ENCODE measurements at regions not wholly inside any gene's neighbourhood (a gene's known extent, or its start where the extent isn't known, plus 50 kb on each side); places are given as distances from the start of the nearest gene placed in this dataset.

DNA sequence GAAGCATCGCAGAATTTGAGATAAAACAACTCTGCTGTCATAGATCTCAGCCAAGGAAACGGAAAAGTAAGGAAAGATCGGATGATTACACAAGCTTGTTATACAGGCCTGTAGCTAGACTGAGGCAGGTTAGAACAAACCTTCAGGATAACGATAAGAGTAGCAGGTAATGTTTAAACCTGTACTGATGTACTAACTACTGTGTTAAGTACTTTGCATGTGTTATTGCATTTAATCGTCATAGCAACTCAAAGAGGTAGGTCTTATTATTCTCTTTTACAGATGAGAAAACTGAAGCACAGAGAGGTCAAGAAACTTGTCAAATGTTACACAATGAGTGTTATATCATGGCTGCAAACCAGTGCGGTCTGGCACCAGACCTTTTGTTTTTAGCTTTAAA, 352.5 kb downstream of the GPAM start:
- Mint-ChIP-seq H3K4me1 (peaks cover 13% of the 10 kb centered on the region), H3K27ac (no peak overlapping the region), H3K27me3 (ENCODE audit: low read depth) (no peaks in the 10 kb centered on the region), H3K36me3 (no peaks in the 10 kb centered on the region), H3K4me3 (no peak overlapping the region), H3K9me3 (no peaks in the 10 kb centered on the region)
- POLR2A ChIA-PET, result no interaction called here
- no peak for ATAC-seq
- TF ChIP-seq, protein P1, sequence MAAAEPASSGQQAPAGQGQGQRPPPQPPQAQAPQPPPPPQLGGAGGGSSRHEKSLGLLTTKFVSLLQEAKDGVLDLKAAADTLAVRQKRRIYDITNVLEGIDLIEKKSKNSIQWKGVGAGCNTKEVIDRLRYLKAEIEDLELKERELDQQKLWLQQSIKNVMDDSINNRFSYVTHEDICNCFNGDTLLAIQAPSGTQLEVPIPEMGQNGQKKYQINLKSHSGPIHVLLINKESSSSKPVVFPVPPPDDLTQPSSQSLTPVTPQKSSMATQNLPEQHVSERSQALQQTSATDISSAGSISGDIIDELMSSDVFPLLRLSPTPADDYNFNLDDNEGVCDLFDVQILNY (CRISPR knock-in tag; IDR thresholded peaks at IDR 0.05), result no peak
- TF ChIP-seq ZBTB21 (CRISPR knock-in tag; IDR thresholded peaks at IDR 0.05; ENCODE audit: borderline replicate concordance), result no peak
- no peak for TF ChIP-seq HMGA2 (CRISPR knock-in tag; IDR thresholded peaks at IDR 0.05)
- no peak for TF ChIP-seq MXD4 (CRISPR knock-in tag; IDR thresholded peaks at IDR 0.05; ENCODE audit: borderline replicate concordance)
- no peak for TF ChIP-seq MYBL2 (CRISPR knock-in tag; IDR thresholded peaks at IDR 0.05)
- TF ChIP-seq, protein P2, sequence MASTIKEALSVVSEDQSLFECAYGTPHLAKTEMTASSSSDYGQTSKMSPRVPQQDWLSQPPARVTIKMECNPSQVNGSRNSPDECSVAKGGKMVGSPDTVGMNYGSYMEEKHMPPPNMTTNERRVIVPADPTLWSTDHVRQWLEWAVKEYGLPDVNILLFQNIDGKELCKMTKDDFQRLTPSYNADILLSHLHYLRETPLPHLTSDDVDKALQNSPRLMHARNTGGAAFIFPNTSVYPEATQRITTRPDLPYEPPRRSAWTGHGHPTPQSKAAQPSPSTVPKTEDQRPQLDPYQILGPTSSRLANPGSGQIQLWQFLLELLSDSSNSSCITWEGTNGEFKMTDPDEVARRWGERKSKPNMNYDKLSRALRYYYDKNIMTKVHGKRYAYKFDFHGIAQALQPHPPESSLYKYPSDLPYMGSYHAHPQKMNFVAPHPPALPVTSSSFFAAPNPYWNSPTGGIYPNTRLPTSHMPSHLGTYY (CRISPR knock-in tag; IDR thresholded peaks at IDR 0.05), result no peak
- no peak for TF ChIP-seq NR1H2 (CRISPR knock-in tag; IDR thresholded peaks at IDR 0.05)
- no peak for TF ChIP-seq EMX1 (CRISPR knock-in tag; IDR thresholded peaks at IDR 0.05)
- TF ChIP-seq SMAD4 (CRISPR knock-in tag; IDR thresholded peaks at IDR 0.05), result no peak
- no peak for TF ChIP-seq NFYB (CRISPR knock-in tag; conservative IDR thresholded peaks at IDR 0.05; ENCODE audit: low read depth)
- TF ChIP-seq, protein P3, sequence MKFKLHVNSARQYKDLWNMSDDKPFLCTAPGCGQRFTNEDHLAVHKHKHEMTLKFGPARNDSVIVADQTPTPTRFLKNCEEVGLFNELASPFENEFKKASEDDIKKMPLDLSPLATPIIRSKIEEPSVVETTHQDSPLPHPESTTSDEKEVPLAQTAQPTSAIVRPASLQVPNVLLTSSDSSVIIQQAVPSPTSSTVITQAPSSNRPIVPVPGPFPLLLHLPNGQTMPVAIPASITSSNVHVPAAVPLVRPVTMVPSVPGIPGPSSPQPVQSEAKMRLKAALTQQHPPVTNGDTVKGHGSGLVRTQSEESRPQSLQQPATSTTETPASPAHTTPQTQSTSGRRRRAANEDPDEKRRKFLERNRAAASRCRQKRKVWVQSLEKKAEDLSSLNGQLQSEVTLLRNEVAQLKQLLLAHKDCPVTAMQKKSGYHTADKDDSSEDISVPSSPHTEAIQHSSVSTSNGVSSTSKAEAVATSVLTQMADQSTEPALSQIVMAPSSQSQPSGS (CRISPR knock-in tag; IDR thresholded peaks at IDR 0.05; ENCODE audit: borderline replicate concordance, low read depth), result no peak
- TF ChIP-seq ZNF396 (CRISPR knock-in tag; IDR thresholded peaks at IDR 0.05; ENCODE audit: borderline replicate concordance), result no peak
- no peak for TF ChIP-seq ZNF121 (CRISPR knock-in tag; IDR thresholded peaks at IDR 0.05)
- no peak for DNase-seq (ENCODE audit: low spot score)
- CTCF ChIA-PET, result no interaction called here

DNA sequence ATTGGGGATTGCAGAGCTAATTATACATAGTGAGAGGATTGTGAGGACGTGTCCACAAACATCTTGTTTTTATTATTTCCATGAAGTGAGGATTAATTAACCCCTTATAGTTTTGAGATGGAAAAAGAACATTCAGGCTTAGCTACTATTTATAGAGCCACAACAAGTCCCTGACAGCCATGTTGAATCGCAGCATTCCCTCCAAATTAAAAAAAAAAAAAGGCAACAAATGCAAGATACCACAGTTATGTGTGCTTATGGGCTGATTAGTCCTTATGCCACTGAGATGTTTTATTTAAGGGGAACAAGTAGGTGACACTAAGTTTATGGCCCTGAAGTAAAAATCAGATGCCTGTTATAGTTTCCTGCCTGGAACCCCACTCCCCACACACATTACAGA, 350.3 kb downstream of the GPAM start:
- ATAC-seq, result no peak
- ChIA-PET POLR2A (no interaction called here), CTCF (interaction anchor here (0.6 kb wide), 1 partner anchor 757 kb away, joined by 3 read pairs; no protein-coding TSS in a partner anchor)
- DNase-seq (ENCODE audit: low spot score), result no peak
- TF ChIP-seq ZNF671 (CRISPR knock-in tag; IDR thresholded peaks at IDR 0.05) (no peak), ELF4 (CRISPR knock-in tag; IDR thresholded peaks at IDR 0.05; ENCODE audit: low read depth) (no peak), FOXK1 (CRISPR knock-in tag; IDR thresholded peaks at IDR 0.05) (no peak), ZNF423 (CRISPR knock-in tag; IDR thresholded peaks at IDR 0.05) (no peak), NFATC4 (CRISPR knock-in tag; IDR thresholded peaks at IDR 0.05) (no peak), PRRX2 (CRISPR knock-in tag; IDR thresholded peaks at IDR 0.05) (no peak), ESRRA (CRISPR knock-in tag; IDR thresholded peaks at IDR 0.05; ENCODE audit: borderline replicate concordance) (no peak), ATF1 (CRISPR knock-in tag; IDR thresholded peaks at IDR 0.05) (no peak), GABPB1 (CRISPR knock-in tag; IDR thresholded peaks at IDR 0.05) (no peak), NR1H2 (CRISPR knock-in tag; IDR thresholded peaks at IDR 0.05) (no peak), JUN (CRISPR knock-in tag; IDR thresholded peaks at IDR 0.05) (no peak), FOXP1 (CRISPR knock-in tag; IDR thresholded peaks at IDR 0.05; ENCODE audit: borderline replicate concordance) (no peak)
- TF ChIP-seq, protein P4, sequence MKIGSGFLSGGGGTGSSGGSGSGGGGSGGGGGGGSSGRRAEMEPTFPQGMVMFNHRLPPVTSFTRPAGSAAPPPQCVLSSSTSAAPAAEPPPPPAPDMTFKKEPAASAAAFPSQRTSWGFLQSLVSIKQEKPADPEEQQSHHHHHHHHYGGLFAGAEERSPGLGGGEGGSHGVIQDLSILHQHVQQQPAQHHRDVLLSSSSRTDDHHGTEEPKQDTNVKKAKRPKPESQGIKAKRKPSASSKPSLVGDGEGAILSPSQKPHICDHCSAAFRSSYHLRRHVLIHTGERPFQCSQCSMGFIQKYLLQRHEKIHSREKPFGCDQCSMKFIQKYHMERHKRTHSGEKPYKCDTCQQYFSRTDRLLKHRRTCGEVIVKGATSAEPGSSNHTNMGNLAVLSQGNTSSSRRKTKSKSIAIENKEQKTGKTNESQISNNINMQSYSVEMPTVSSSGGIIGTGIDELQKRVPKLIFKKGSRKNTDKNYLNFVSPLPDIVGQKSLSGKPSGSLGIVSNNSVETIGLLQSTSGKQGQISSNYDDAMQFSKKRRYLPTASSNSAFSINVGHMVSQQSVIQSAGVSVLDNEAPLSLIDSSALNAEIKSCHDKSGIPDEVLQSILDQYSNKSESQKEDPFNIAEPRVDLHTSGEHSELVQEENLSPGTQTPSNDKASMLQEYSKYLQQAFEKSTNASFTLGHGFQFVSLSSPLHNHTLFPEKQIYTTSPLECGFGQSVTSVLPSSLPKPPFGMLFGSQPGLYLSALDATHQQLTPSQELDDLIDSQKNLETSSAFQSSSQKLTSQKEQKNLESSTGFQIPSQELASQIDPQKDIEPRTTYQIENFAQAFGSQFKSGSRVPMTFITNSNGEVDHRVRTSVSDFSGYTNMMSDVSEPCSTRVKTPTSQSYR (CRISPR knock-in tag; IDR thresholded peaks at IDR 0.05), result no peak
- TF ChIP-seq, protein P5, sequence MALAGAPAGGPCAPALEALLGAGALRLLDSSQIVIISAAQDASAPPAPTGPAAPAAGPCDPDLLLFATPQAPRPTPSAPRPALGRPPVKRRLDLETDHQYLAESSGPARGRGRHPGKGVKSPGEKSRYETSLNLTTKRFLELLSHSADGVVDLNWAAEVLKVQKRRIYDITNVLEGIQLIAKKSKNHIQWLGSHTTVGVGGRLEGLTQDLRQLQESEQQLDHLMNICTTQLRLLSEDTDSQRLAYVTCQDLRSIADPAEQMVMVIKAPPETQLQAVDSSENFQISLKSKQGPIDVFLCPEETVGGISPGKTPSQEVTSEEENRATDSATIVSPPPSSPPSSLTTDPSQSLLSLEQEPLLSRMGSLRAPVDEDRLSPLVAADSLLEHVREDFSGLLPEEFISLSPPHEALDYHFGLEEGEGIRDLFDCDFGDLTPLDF (CRISPR knock-in tag; IDR thresholded peaks at IDR 0.05), result no peak
- TF ChIP-seq, protein P6, sequence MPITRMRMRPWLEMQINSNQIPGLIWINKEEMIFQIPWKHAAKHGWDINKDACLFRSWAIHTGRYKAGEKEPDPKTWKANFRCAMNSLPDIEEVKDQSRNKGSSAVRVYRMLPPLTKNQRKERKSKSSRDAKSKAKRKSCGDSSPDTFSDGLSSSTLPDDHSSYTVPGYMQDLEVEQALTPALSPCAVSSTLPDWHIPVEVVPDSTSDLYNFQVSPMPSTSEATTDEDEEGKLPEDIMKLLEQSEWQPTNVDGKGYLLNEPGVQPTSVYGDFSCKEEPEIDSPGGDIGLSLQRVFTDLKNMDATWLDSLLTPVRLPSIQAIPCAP (CRISPR knock-in tag; IDR thresholded peaks at IDR 0.05), result no peak
- TF ChIP-seq, protein P7, sequence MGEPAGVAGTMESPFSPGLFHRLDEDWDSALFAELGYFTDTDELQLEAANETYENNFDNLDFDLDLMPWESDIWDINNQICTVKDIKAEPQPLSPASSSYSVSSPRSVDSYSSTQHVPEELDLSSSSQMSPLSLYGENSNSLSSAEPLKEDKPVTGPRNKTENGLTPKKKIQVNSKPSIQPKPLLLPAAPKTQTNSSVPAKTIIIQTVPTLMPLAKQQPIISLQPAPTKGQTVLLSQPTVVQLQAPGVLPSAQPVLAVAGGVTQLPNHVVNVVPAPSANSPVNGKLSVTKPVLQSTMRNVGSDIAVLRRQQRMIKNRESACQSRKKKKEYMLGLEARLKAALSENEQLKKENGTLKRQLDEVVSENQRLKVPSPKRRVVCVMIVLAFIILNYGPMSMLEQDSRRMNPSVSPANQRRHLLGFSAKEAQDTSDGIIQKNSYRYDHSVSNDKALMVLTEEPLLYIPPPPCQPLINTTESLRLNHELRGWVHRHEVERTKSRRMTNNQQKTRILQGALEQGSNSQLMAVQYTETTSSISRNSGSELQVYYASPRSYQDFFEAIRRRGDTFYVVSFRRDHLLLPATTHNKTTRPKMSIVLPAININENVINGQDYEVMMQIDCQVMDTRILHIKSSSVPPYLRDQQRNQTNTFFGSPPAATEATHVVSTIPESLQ (CRISPR knock-in tag; IDR thresholded peaks at IDR 0.05), result no peak
- Mint-ChIP-seq H3K9me3 (no peaks in the 10 kb centered on the region), H3K27ac (no peak overlapping the region), H3K4me1 (peaks cover 35% of the 10 kb centered on the region), H3K36me3 (no peaks in the 10 kb centered on the region), H3K4me3 (no peak overlapping the region), H3K27me3 (ENCODE audit: low read depth) (no peaks in the 10 kb centered on the region)

Data from WTC11 (cell line).